ENCODE measurements at regions not wholly inside any gene's neighbourhood (a gene's known extent, or its start where the extent isn't known, plus 50 kb on each side); places are given as distances from the start of the nearest gene placed in this dataset.

DNA sequence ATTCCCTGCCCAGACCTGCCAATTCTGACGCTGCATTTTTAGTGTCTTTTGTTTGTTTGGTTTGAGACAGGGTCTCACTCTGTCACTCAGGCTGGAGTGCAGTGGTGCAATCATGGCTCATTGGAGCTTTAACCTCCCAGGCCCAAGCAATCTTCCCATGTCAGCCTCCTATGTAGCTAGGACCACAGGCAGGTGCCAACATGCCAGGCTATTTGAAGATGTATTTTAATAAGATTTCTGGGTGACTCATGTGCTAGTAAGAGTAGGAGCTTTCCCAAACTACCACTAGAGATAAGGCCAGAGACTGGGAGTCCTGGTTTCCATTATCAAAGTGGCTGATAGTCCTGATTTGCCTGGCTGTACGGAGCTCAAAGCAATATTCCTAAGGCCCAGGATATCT, 693.3 kb downstream of the MED13L start:
- DNase-seq (ENCODE audit: low spot score), result no peak
- TF ChIP-seq, protein P1, sequence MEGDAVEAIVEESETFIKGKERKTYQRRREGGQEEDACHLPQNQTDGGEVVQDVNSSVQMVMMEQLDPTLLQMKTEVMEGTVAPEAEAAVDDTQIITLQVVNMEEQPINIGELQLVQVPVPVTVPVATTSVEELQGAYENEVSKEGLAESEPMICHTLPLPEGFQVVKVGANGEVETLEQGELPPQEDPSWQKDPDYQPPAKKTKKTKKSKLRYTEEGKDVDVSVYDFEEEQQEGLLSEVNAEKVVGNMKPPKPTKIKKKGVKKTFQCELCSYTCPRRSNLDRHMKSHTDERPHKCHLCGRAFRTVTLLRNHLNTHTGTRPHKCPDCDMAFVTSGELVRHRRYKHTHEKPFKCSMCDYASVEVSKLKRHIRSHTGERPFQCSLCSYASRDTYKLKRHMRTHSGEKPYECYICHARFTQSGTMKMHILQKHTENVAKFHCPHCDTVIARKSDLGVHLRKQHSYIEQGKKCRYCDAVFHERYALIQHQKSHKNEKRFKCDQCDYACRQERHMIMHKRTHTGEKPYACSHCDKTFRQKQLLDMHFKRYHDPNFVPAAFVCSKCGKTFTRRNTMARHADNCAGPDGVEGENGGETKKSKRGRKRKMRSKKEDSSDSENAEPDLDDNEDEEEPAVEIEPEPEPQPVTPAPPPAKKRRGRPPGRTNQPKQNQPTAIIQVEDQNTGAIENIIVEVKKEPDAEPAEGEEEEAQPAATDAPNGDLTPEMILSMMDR (IDR thresholded peaks at IDR 0.05), result no peak
- Histone ChIP-seq H3K27ac (no peak overlapping the region), H3K4me3 (no peak overlapping the region)

DNA sequence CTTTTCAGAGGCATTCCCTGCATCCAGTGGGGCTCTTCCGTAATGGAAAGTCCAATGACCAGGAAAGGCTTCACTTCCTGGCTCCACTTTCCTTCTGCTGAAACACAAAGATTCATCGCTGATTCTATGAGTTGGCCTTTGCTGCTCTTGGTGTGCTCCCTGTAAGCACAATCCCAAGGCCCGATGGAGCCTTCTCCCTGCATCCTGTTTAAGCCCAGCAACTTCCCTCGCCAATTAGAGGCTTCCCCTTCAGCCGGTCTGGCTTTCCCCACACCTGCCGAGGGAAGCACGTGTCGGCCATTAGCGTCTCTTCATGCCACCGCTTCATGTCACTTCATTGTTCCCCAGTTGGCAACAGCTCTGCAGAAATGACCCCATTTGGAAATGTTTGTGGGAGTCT, 693.9 kb downstream of the MED13L start:
- no peak overlapping the region for H3K27ac ChIP-seq
- DNase-seq (ENCODE audit: low spot score), result no peak

DNA sequence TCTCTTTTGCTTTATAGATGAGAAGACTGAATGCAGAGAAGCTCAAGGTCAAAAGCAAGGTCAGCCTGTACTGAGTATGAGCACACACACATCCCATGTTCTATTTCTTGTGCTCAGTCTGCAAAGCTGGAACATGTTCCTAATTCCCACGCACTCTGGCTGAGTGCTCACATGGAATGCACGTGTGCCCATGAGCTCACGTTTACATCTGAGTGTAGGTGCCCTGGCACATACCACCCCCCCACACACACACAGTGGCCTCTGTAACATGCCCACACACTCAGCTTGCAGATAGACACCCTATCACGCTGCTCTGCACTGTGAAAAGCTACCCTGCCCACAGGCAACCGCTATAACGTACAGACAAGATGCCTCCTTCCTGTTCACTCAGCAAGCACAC, 700.1 kb downstream of the MED13L start:
- DNase-seq (ENCODE audit: low spot score), result no peak
- no peak overlapping the region for H3K27ac ChIP-seq
- H3K4me3 ChIP-seq, result no peak overlapping the region
- TF ChIP-seq, protein P1 (IDR thresholded peaks at IDR 0.05), result no peak

More for the DNA sequence above, 693.9 kb downstream of the MED13L start:
- TF ChIP-seq, protein P1 (IDR thresholded peaks at IDR 0.05), result no peak
- H3K4me3 ChIP-seq, result no peak overlapping the region

DNA sequence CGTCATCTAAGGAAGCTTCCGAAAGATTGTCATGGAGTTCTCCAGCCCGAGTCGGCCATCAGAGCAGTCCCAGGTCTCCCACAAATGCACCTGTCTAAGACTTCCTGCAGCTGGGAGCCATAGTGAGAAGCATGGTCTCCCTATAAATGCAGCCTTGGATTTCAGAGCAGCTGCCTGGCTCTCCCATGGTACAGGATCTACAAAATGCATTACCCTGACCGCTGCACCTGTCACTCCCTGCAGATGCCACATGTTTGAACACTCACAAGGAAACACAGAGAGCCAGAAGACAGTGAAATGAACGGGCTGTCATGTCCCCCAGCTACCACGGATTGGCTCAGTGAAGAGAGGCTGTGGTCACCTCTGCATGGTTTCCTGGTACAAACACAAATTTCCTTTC, 702.7 kb downstream of the MED13L start:
- no peak for DNase-seq (ENCODE audit: low spot score)
- H3K27ac ChIP-seq, result no peak overlapping the region
- TF ChIP-seq, protein P1 (IDR thresholded peaks at IDR 0.05), result no peak
- H3K4me3 ChIP-seq, result no peak overlapping the region

DNA sequence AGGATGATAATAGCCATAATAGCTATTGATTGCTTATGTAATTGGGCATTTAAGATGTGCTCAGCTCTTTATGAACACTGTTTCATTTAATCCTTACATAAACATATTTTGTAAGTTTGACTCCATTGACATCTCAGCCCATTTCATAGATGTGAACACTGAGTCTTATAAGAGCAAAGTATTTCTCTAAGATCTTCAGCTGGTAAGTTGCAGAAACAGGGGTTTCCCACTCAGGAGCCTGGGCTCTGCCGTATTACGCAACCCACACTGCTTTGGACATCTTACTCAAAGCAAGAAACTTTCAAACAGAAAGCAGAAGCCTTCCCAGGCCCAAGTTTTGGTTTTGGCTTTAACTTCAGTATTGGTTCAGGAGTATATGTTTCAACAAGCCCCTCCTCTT, 705.1 kb downstream of the MED13L start:
- Histone ChIP-seq H3K4me3 (no peak overlapping the region), H3K27ac (no peak overlapping the region)
- TF ChIP-seq, protein P1 (IDR thresholded peaks at IDR 0.05), result no peak
- no peak for DNase-seq (ENCODE audit: low spot score)

DNA sequence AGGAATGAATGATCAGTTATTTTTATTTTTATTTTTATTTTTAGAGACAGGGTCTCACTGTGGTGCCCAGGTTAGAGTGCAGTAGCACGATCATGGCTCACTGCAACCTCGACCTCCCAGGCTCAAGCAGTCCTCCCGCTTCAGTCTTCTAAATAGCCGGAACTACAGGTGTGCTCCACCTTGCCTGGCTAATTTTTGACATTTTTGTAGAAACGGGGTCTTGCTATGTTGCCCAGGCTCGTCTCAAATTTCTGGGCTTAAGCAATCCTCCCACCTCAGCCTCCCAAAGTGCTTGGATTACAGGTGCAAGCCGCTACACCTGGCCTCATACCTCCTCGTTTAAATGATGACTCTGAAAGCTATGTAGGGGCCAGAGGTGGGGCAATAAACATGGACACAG, 706.0 kb downstream of the MED13L start:
- no peak for DNase-seq (ENCODE audit: low spot score)
- Histone ChIP-seq H3K27ac (no peak overlapping the region), H3K4me3 (no peak overlapping the region)
- TF ChIP-seq, protein P1 (IDR thresholded peaks at IDR 0.05), result no peak

DNA sequence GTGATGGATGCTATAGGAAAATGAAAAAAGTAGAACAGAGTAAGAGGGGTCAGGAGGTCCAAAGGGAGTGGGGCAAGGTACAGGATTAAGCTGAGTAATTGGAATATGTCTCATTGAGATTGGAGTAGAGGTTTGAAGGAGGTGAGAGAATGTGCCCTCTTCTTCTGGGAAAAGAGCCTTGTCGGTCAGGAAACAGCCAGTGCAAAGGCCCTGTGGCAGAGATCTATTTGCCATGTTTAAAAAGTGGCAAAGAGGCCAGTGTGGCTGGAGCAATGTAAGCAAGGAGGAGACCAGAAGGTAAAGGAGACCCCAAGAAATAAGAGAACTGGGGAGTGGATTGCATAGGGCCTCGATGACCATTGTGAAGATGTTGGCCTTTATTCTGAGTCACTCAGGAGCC, 706.5 kb downstream of the MED13L start:
- H3K4me3 ChIP-seq, result no peak overlapping the region
- DNase-seq (ENCODE audit: low spot score), result no peak
- H3K27ac ChIP-seq, result no peak overlapping the region
- TF ChIP-seq, protein P1 (IDR thresholded peaks at IDR 0.05), result no peak

Data from coronary artery (tissue), 2 donors.